Kidney epithelial cell (primary cell): ENCODE measurements at regions not wholly inside any gene's neighbourhood (a gene's known extent, or its start where the extent isn't known, plus 50 kb on each side); places are given as distances from the start of the nearest gene placed in this dataset.

ENCODE experiments used
- DNase-seq: peaks from one replicate; pipeline ENCODE4 v3.0.0-alpha.2; 2010; ENCODE audit warnings: low read depth
- H3K27me3 ChIP-seq: 2 replicates; pipeline ENCODE4 v1.6.0; 2011; ENCODE audit warnings: low read length; ENCODE audit not compliant: control insufficient read depth, insufficient read depth
- H3K36me3 ChIP-seq: 2 replicates; pipeline ENCODE4 v1.5.1; 2011; ENCODE audit warnings: low read length; ENCODE audit not compliant: control insufficient read depth, insufficient read depth
- H3K4me3 ChIP-seq: 2 replicates; pipeline ENCODE4 v1.5.1; 2011; ENCODE audit warnings: low read depth, mild to moderate bottlenecking, control low read depth, low read length
- TF ChIP-seq, protein P1 (sequence below): IDR thresholded peaks from 2 replicates; pipeline ENCODE4 v1.5.1; 2011; ENCODE audit warnings: mild to moderate bottlenecking, moderate library complexity, low read length, control low read depth, inconsistent platforms; ENCODE audit not compliant: insufficient read depth, poor library complexity, severe bottlenecking

GRCh38 chr5:175317872-175318271 is 126.1 kb downstream of the DRD1 start:
- no peak overlapping the region for H3K4me3 ChIP-seq
- TF ChIP-seq, protein P1, sequence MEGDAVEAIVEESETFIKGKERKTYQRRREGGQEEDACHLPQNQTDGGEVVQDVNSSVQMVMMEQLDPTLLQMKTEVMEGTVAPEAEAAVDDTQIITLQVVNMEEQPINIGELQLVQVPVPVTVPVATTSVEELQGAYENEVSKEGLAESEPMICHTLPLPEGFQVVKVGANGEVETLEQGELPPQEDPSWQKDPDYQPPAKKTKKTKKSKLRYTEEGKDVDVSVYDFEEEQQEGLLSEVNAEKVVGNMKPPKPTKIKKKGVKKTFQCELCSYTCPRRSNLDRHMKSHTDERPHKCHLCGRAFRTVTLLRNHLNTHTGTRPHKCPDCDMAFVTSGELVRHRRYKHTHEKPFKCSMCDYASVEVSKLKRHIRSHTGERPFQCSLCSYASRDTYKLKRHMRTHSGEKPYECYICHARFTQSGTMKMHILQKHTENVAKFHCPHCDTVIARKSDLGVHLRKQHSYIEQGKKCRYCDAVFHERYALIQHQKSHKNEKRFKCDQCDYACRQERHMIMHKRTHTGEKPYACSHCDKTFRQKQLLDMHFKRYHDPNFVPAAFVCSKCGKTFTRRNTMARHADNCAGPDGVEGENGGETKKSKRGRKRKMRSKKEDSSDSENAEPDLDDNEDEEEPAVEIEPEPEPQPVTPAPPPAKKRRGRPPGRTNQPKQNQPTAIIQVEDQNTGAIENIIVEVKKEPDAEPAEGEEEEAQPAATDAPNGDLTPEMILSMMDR: no peak
- no peaks in the 10 kb centered on the region for H3K36me3 ChIP-seq
- no peaks in the 10 kb centered on the region for H3K27me3 ChIP-seq
- DNase-seq: no peak

DNA sequence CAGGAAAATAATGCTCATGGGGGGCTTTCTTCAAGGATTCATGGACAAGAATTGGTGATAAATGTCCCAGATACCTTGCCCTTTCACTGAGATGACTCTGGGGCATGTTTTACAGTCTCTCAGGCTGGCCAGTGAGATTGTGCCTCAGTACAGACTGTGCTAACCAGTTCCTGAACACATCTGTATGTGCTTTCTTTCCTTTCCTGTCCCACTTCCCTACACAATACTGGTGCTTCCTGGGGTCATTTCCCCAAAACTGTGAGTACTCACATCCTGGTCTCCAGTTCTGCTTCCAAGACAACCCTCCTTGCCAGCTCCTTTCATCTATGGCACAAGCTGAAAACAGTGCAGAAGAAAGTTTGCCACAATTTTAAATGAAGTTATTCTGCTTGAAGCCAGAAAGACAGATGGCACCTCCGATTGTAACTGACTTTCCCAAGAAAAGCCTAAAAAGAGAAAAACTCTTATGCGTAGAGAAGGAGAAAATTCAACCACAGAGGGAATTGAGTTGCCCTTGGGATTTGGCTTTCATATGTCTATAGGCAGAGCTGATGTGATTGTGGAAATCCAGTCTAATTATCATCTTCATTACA is 134.7 kb downstream of the DRD1 start:
- no peak for DNase-seq
- no peaks in the 10 kb centered on the region for H3K36me3 ChIP-seq
- H3K4me3 ChIP-seq: no peak overlapping the region
- H3K27me3 ChIP-seq: no peaks in the 10 kb centered on the region
- TF ChIP-seq, protein P1: no peak

- no peaks in the 10 kb centered on the region for H3K36me3 ChIP-seq
- no peak overlapping the region for H3K4me3 ChIP-seq
- DNase-seq: no peak
- no peaks in the 10 kb centered on the region for H3K27me3 ChIP-seq
- TF ChIP-seq, protein P1: no peak
Observed at GRCh38 chr5:175308701-175309100, 135.3 kb downstream of the DRD1 start.

GRCh38 chr5:175306381-175306780 is 137.6 kb downstream of the DRD1 start:
- TF ChIP-seq, protein P1: no peak
- DNase-seq: no peak
- H3K36me3 ChIP-seq: no peaks in the 10 kb centered on the region
- no peak overlapping the region for H3K4me3 ChIP-seq
- no peaks in the 10 kb centered on the region for H3K27me3 ChIP-seq

DNA sequence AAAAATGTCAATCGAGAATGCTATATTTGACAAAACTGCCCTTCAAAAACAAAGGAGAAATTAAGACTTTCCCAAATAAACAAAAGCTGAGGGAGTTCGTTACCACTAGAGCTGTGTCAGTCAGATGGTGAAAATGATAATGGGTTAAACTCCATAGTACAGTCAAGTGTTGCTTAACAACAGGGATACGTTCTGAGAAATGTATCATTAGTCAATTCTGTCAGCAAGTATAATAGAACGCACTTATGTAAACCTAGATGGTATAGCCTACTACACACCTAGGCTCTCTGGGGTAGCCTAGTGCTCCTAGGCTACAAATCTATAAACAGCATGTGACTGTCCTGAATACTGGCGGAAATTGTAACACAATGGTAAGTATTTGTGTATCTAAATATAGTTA is 138.7 kb downstream of the DRD1 start:
- DNase-seq: no peak
- TF ChIP-seq, protein P1: no peak
- H3K4me3 ChIP-seq: no peak overlapping the region
- no peaks in the 10 kb centered on the region for H3K27me3 ChIP-seq
- no peaks in the 10 kb centered on the region for H3K36me3 ChIP-seq

DNA sequence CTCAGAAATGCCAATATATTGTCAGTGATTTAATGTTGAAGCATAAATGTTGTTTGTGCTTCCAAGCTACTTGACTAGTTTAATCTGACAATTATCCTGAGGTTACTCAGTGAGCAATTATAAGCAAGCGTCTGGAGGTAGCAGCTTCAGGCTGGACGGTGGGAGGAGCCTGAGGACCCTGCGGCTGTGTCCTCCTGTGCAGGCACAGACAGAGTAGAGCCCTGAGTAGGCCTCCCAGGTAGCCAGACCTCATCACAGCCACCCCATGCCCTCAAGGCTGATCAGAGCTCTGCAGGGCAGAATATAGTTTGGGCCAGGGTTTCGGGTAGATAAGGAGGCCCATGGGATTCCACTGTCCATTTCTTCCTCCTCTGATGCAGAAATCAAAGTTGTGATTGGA is 153.6 kb downstream of the DRD1 start:
- DNase-seq: no peak
- H3K4me3 ChIP-seq: no peak overlapping the region
- TF ChIP-seq, protein P1: no peak
- no peaks in the 10 kb centered on the region for H3K36me3 ChIP-seq
- H3K27me3 ChIP-seq: no peaks in the 10 kb centered on the region
